Prostate gland (tissue), 2 donors: ENCODE measurements at regions not wholly inside any gene's neighbourhood (a gene's known extent, or its start where the extent isn't known, plus 50 kb on each side); places are given as distances from the start of the nearest gene placed in this dataset.
"Not testable (repeated sequence)": the region's sequence is repeated elsewhere in the genome, so short reads cannot be mapped to it uniquely, and the experiment has no call there.

Source experiments
- DNase-seq: peaks from one replicate; pipeline ENCODE4 v3.0.0-alpha.2; 2019; ENCODE audit warnings: low spot score
- H3K27ac ChIP-seq, 2 donors: fragments of 200-600 bp; sonication (generic); 2 replicates each; pipeline ENCODE4 v1.5.1; 2017 to 2019
- H3K27me3 ChIP-seq: fragments of 200-600 bp; sonication (generic); replicated peaks from 2 replicates; pipeline ENCODE4 v1.5.1; 2019; ENCODE audit not compliant: insufficient read depth
- H3K36me3 ChIP-seq, 2 donors: fragments of 200-600 bp; sonication (generic); 1 replicate in 1 of 2; 2 replicates in 1 of 2; pipeline versions ENCODE4 v1.5.1 to v1.8.1; 2017 to 2019
- H3K4me1 ChIP-seq: fragments of 200-600 bp; sonication (generic); replicated peaks from 2 replicates; pipeline ENCODE4 v1.5.1; 2019
- H3K4me3 ChIP-seq, 2 donors: fragments of 200-600 bp; sonication (generic); 2 replicates each; pipeline ENCODE4 v1.5.1; 2017 to 2019
- H3K9me3 ChIP-seq: fragments of 200-600 bp; sonication (generic); 2 replicates; pipeline ENCODE4 v1.5.1; 2017
- CTCF ChIP-seq, 4 experiments: fragments of 200-600 bp in 2 of 4; fragments of 450-650 bp in 2 of 4; sonication (generic) in 2 of 4; IDR thresholded peaks; 1 replicate in 3 of 4; 2 replicates in 1 of 4; pipeline ENCODE4 v1.5.1; 2016 to 2019; ENCODE audit warnings: antibody characterized with exemption in 4 of 4, mild to moderate bottlenecking in 2 of 4, moderate library complexity in 2 of 4
- POLR2A ChIP-seq: fragments of 450-650 bp; IDR thresholded peaks from one replicate; pipeline ENCODE4 v1.6.1; 2016; ENCODE audit warnings: antibody characterized with exemption, mild to moderate bottlenecking
- POLR2AphosphoS5 ChIP-seq: sonication (generic); formaldehyde crosslinking; IDR thresholded peaks from one replicate; pipeline ENCODE4 v1.6.1; 2017; ENCODE audit warnings: antibody characterized with exemption
- WGBS: methylation state at CpG from one replicate; pipeline ENCODE4 v1.1.5; 2018; 5-methylcytosine and 5-hydroxymethylcytosine counted together
- intact Hi-C: fragments of 100-400 bp; cut with DNase I; formaldehyde crosslinking; loops from one replicate; pipeline ENCODE4 v1.14.2; 2022

- no peak for DNase-seq
- Histone ChIP-seq H3K4me3 (no peak overlapping the region), H3K9me3 (no peaks in the 10 kb centered on the region), H3K27ac (no peak overlapping the region), H3K36me3 (no peaks in the 10 kb centered on the region), H3K27me3 (no peaks in the 10 kb centered on the region), H3K4me1 (no peaks in the 10 kb centered on the region)
- intact Hi-C loops, result no loop called here
- TF ChIP-seq POLR2A, result no peak
- no peak for TF ChIP-seq POLR2AphosphoS5
- no peak for TF ChIP-seq CTCF (IDR thresholded peaks at IDR 0.05)
- WGBS, result 84% methylated on average over 2 of the region's 2 CpGs
These were observed 106.7 kb downstream of the VSIG4 start for GRCh38 chrX:65933085-65933589.

GRCh38 chrX:65932173-65933084, 107.5 kb downstream of the VSIG4 start:
- H3K36me3 ChIP-seq, result no peaks in the 10 kb centered on the region
- no peak overlapping the region for H3K4me3 ChIP-seq
- no peaks in the 10 kb centered on the region for H3K4me1 ChIP-seq
- H3K27ac ChIP-seq, result no peak overlapping the region
- WGBS, result 77% methylated on average over 10 of the region's 10 CpGs
- H3K27me3 ChIP-seq, result no peaks in the 10 kb centered on the region
- no peak for TF ChIP-seq CTCF (IDR thresholded peaks at IDR 0.05)
- H3K9me3 ChIP-seq, result no peaks in the 10 kb centered on the region
- DNase-seq, result no peak
- intact Hi-C loops, result no loop called here

- 69% methylated on average over 5 of the region's 5 CpGs for WGBS
- no peaks in the 10 kb centered on the region for H3K36me3 ChIP-seq
- no peaks in the 10 kb centered on the region for H3K9me3 ChIP-seq
- H3K4me1 ChIP-seq, result no peaks in the 10 kb centered on the region
- no peak for DNase-seq
- TF ChIP-seq POLR2AphosphoS5 (no peak), CTCF (IDR thresholded peaks at IDR 0.05) (no peak), POLR2A (no peak)
- no peak overlapping the region for H3K4me3 ChIP-seq
- no peak overlapping the region for H3K27ac ChIP-seq
- H3K27me3 ChIP-seq, result no peaks in the 10 kb centered on the region
- intact Hi-C loops, result no loop called here
These were observed 111.4 kb downstream of the VSIG4 start for GRCh38 chrX:65928522-65928921.

GRCh38 chrX:65927386-65927785, 112.5 kb downstream of the VSIG4 start:
- H3K27ac ChIP-seq, H3K36me3 ChIP-seq, H3K27me3 ChIP-seq, intact Hi-C loops, H3K4me3 ChIP-seq, DNase-seq, H3K4me1 ChIP-seq, H3K9me3 ChIP-seq: not testable (repeated sequence)
- WGBS, result 94% methylated on average over 3 of the region's 3 CpGs

- H3K27ac ChIP-seq, result no peak overlapping the region
- intact Hi-C loops, result no loop called here
- H3K36me3 ChIP-seq, result no peaks in the 10 kb centered on the region
- H3K27me3 ChIP-seq, result no peaks in the 10 kb centered on the region
- no peak overlapping the region for H3K4me3 ChIP-seq
- WGBS, result 71% methylated on average over 5 of the region's 5 CpGs
- H3K4me1 ChIP-seq, result no peaks in the 10 kb centered on the region
- no peaks in the 10 kb centered on the region for H3K9me3 ChIP-seq
- TF ChIP-seq POLR2A (no peak), CTCF (IDR thresholded peaks at IDR 0.05) (no peak), POLR2AphosphoS5 (no peak)
- no peak for DNase-seq
These were observed 113.5 kb downstream of the VSIG4 start for GRCh38 chrX:65926095-65927019.
